Upper lobe of left lung (tissue), 4 donors: ENCODE measurements at regions not wholly inside any gene's neighbourhood (a gene's known extent, or its start where the extent isn't known, plus 50 kb on each side); places are given as distances from the start of the nearest gene placed in this dataset.

Source experiments
- CTCF ChIP-seq, 6 experiments: fragments of 450-650 bp in 4 of 6; fragments of 200-600 bp in 2 of 6; sonication (generic) in 2 of 6; IDR thresholded peaks; one replicate each; pipeline ENCODE4 v1.5.1; 2016 to 2019; ENCODE audit warnings: antibody characterized with exemption in 6 of 6
- EP300 ChIP-seq, 4 donors: sonication (generic); formaldehyde crosslinking; IDR thresholded peaks; one replicate each; pipeline ENCODE4 v1.5.1; 2017; ENCODE audit warnings: antibody characterized with exemption in 4 of 4, control low read depth in 2 of 4
- POLR2AphosphoS5 ChIP-seq, 2 donors: sonication (generic); formaldehyde crosslinking; IDR thresholded peaks; one replicate each; pipeline ENCODE4 v1.5.1; 2017; ENCODE audit warnings: antibody characterized with exemption in 2 of 2

GRCh38 chr2:76472946-76473345, 762.2 kb upstream of the GCFC2 start:
- TF ChIP-seq CTCF (IDR thresholded peaks at IDR 0.05) (no peak), EP300 (IDR thresholded peaks at IDR 0.05) (no peak), POLR2AphosphoS5 (IDR thresholded peaks at IDR 0.05) (no peak)
